C4-2B (cell line): ENCODE measurements at regions not wholly inside any gene's neighbourhood (a gene's known extent, or its start where the extent isn't known, plus 50 kb on each side); places are given as distances from the start of the nearest gene placed in this dataset.

ENCODE experiments used
- CTCF ChIP-seq: fragments of 450-650 bp; conservative IDR thresholded peaks from 2 replicates; pipeline ENCODE4 v1.5.1; 2017; ENCODE audit warnings: mild to moderate bottlenecking
- ZFX ChIP-seq: fragments of 450-650 bp; IDR thresholded peaks from 2 replicates; pipeline ENCODE4 v1.6.1; 2017

- TF ChIP-seq CTCF (no peak), ZFX (no peak)
Observed at GRCh38 chr6:97812940-97813339, 529.9 kb upstream of the MMS22L start.
